Activated CD4-positive, alpha-beta T cell treated with anti-CD3 and anti-CD28 coated beads for 48 hours (primary cell): ENCODE measurements at regions not wholly inside any gene's neighbourhood (a gene's known extent, or its start where the extent isn't known, plus 50 kb on each side); places are given as distances from the start of the nearest gene placed in this dataset.

Experiments
- DNase-seq: peaks from one replicate; pipeline ENCODE4 v3.0.0-alpha.2; 2020

DNA sequence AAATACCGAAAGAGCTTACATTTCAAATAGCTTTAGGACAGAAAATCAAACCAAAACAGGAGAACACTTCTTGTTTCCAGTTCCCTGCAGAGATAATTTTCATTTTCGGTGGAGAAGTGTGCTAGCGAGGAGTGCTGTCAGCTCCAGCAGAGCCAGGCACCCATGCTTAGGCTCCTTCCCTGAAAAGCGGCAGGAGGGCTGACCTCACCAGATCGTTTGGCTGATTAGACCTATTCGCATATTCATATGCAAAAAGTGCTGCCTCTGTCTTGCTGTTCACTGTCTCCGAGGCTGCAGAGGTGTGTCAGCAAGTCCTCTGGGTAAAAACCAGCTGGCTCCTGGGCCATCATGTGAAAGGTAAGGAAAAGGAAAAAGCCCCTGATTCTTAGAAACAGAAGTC is 225.8 kb upstream of the COPS8 start:
- no peak for DNase-seq

DNA sequence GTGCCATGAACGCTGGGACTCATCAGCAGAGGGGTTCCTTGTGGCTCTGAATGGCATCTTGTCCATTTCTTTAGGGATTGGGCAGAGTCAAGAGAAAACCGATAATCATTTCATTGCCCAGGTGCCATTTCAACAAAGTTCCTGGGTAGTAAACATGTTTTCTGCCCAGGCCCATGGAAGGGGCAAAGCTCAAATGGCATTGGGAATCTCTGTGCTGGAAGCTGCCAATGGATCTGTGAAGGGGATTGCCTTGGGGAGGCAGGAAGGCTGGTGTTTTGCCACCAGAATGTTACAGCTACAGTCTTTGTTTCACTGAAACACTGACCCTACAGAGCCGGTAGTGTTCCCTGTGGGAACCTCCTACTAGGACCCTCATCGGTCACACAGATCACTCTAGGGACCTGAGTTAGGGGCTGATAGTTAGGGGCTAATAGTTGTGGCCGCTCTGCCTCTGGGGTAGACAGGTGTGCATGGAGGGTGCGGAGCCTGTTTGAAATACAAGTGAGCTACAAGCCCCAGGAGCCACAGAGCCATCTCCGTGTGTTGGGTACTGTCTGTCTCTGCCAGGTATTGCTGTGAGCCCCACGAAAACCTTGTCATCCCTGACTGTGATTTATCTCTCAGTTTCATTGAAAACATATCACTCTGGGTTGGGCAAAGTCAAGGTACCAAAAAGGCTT is 224.4 kb upstream of the COPS8 start:
- DNase-seq: no peak

DNA sequence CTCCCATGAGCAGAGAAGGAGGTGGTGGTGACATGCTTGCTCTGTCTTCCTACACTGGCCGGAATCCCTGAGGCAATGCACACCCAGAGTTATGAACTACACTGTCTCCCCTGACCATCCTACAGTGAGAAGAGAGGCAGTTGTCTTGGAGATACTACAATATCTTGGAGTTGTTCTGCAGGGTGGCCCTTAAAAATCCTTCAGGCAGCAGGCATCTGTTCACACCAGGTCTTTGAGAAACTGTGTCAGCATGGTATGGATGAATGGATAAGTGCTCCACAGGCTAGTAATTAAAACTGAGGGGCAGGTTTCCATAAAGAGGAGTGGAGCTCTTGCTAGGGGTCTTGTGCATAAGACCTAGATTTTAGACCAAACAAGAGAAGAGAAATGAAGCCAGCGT is 223.7 kb upstream of the COPS8 start:
- DNase-seq: no peak

DNA sequence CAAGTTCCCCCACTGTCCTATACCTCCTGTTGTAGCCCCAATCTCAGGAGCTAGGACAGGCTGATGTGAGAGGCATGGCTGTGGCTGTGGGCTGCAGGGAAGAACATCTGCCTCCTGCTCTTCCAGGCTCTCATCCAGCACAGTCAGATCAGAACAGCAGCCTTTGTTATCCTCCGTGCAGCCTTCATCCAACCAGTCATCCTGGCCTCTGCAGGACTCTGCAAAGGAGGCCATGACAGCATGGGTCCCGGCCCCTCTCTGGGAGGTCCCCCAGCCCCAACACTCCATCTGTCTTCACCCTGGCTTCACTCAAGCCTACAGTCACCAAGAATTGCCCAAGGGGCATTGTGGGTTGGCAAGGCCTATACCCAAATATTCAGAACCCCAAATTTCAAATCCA is 223.2 kb upstream of the COPS8 start:
- no peak for DNase-seq

DNA sequence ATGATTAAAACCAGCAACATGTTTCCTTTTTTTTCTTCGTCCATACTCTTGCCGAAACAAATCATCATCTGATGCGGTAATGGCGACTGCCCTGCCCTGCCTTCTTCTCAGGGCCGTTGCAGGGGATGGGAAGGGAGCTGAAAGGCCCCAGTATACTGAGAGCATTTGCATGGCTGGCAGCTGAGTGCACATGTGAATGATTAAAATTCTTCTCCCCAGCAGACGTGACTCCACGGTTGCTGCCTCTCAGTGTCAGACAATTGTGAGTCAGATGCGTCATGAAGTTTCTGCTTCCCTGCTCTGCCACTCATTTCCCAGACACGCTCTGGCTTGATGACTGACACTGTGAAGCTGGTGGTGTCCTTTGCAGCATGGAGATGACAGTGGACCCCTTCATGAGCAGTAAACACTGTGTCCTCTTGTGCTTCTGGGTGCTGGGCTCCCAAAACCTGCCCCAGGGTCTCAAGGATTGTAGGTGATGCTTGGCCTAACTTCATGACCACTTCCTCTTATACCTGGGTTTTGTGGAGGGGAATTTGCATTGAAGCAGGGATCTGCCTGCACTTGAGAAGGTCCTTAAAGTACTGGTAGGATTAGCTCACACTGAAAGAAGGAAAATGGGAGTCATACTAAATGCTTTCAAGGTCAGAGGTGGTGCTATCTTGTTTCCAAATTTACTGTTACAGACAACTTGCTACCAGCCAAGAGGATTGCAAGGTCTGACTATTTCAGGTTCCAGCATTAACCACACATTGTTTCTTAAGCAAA is 222.5 kb upstream of the COPS8 start:
- DNase-seq: no peak

DNA sequence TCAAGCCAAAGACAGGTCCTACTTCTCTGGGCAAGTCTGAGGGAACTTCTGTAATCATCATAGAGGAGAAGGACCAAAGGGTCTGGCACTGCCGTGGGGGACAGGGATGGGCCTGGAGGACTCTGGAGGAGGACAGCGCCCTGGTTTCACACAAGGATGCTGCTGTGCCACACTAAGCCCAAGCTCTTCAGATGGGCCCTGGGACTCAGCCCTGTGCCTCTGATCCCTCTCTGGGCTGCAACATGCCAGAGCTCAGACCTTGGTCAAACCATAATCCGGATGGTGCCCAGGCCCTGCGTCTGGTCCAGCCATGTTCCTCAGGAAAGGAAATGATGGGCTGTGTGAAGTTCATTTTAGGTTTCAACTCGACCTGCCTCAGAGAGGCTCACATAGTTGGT is 222.0 kb upstream of the COPS8 start:
- DNase-seq: no peak

DNA sequence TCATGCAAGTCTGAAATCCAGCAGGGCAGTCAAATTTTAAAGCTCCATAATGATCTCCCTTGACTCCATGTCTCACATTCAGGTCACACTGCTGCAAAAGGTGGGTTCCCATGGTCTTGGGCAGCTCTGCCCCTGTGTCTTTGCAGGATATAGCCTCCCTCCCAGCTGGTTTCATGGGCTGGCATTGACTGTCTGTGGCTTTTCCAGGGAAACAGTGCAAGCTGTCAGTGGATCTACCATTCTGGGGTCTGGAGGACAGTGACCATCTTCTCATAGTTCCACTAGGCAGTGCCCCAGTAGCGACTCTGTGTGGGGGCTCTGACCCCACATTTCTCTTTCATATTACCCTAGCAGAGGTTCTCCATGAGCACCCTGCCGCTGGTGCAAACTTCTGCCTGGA is 220.6 kb upstream of the COPS8 start:
- no peak for DNase-seq

DNA sequence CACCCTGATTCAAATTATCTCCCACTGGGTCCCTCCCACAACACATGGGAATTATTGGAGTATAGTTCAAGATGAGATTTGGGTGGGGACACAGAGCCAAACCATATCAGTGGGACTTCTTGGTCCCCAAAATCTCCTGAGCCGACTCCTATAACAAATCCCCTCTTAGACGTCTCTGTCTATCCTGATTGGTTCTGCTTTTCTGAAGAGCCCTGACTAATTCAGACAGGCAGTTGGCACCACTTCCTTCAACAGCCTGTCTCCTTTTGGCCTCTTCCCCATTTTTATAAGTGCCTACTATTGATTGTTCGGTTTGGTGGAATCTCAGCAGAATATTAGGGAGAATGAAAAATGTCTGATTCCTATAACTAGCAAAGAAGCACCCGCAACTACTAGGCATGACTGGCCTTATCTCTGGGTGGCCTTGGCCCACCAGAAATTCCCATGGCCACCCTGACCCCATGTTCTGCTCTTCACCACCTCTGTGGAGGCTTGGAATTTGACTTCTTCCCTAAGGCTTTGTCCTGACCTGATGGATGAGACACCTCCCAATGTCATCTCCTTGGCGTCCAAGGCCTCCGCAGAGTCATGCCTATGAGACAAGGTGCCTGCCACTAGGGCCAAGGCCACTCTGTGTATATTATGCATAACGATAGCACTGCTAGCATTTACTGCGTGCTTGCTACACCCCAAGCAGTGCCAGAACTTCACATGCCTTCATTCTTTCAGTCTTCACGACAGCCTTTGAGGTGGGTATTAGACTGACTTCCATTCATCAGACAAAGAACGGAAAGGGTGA is 218.9 kb upstream of the COPS8 start:
- no peak for DNase-seq

DNA sequence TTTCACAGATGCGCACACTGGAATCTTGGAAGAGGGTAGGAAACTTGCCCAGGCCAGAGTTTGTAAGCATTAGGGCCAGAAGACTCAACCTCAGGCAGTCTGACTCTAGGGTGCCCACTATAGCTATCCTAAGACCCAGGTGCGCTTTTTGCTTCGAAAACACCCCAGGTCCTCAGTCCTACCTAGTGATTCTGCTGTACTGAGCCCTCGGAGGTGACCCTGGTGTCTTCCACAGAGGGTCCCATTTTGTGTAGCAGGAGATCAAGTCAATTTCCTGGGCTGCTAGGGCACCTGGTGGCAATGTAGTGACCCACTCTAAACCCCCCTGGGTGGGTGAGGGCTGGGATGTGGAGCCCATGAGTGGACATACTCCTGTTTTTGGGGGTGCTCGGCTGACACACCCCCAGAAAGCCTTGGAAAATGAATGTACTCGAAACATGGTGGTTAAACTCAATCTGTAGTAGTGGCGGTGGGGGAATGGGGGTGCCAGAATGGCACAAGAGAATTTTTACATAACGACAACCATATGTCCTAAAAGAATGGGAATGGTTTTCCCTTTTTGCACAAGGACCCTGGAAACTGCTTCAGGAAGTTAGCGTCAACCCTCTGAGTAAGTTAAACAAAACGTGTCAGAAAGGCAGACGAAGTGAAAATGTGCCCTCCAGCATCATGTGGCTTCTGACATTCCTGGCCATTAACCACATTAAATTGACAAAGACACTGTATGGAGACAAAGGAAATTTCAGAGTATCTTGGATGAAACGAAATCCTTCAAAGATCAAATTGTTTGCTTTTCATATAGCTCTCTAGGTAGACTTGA is 218.0 kb upstream of the COPS8 start:
- DNase-seq: no peak

DNA sequence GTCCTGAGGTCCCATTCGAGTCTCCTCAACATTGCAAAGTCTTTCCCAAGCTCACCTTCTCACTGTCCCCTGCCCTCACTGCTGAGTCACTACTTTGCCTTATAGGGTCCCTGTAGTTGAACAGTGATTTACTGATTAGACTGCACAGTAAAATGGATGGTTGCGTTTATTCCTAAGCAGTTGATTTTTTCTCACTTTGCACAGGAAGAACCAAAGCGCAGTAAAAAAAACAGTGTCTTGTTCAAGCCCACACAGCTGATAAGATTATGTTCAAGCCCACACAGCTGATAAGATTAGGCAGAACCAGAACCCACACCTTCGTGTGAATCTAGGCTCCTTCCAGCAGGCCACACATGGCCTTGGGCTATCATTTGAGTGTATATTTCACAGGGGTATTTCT is 215.3 kb upstream of the COPS8 start:
- DNase-seq: no peak

DNA sequence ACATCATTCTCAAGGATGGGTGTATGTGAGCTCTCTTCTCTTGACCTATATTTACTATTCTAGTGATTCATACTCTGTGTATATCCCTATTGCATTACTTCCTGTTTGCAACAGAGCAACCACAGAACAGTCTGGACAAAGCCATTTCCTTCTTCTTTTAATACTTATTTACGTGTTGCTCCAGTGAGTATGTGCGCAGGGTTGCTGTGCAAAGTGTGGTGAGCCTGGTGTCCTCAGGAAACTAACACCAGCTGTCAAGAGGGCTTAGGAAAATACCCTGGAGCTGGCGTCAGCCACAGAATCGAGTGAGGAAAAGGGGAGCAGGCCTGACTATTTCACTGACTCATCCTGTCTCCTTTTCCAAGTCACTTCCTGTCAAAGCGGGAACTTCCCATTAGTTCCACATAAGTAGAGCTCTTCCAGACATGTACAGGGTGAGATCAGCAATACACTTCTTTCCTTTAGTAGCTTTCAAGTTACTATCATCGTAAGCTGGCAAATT is 214.1 kb upstream of the COPS8 start:
- DNase-seq: no peak

DNA sequence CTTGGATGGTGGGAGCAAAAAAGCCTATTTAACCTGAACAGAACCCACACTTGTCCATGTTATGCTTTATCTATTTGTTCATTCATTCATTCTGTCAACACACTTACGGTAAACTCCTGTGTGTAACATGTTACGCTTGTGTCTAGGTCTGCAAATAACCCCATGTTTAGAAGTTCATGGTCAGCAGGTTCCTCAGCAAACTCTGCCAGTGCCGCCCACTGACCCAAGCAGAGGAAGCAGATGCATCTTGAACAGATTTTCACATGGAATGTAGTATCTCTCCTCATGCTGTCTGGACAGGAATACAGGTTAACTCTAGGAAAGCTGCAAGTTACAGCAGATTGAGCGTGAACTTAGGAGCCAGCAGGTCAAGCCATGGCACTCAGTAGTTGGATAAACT is 213.7 kb upstream of the COPS8 start:
- no peak for DNase-seq

DNA sequence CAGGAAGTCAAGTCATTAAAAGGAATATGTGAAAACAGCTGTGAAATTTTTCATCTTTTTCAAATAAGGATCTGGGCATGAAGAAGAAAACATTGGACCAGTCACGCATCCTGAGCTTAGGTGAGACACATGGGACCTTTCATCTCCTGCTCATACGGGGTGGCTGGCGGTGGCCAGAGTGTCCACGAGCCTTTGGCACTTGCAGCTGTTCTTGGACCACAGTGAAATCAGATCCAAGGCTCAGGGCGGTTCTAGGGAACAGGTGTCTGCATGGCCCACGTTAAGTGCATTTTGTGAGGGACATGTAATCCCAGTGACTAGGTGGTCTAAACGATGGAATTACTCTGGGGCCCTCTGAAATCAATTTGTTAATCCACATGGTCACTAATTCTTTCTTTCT is 212.7 kb upstream of the COPS8 start:
- no peak for DNase-seq

DNA sequence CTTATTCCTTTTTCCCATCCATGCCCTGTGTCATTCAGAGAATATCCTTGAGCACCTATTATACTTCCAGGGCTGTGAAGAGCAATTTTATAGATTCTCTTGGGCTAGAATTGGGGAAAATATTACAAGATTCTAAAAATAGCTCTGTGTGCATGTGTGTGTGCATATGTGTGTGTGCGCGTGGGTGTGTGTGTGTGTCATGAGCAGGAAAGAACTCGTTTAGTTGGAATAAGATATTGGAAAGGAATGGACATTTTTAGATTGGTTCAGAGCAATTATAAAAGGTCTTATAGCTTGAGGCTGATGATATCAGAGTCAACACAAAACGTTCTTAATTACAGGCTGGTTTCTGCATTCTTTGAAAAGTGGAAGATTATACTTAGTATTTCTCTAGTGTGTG is 212.1 kb upstream of the COPS8 start:
- DNase-seq: no peak

DNA sequence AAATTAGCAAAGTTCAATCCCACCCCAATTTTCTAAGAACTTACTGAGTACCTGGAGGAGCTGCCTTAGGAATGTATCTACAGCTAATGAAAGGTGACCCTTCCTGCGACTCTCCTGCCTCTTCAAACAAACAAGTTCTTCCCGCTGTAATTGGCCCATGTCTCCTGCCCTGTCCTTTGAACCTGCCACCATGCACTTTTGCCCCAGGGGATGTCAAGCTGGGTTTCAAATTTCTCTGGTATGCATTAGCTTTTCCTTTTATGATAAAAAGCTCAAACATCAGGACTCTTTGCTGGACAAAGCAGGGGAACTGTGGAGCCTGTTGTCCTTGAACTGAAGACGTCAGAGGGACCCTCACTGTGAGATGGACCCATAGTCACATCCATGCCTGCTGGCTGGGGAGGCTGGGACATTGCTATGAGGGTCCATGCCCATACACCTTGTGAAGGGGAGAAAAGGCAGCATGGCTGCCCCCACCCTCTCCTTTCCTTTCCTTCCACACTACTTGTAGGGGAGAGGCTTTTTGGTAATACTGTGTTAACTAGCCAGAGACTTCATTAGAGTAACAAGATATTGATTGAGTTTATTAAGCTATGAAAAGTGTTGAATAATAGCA is 210.7 kb upstream of the COPS8 start:
- DNase-seq: no peak

DNA sequence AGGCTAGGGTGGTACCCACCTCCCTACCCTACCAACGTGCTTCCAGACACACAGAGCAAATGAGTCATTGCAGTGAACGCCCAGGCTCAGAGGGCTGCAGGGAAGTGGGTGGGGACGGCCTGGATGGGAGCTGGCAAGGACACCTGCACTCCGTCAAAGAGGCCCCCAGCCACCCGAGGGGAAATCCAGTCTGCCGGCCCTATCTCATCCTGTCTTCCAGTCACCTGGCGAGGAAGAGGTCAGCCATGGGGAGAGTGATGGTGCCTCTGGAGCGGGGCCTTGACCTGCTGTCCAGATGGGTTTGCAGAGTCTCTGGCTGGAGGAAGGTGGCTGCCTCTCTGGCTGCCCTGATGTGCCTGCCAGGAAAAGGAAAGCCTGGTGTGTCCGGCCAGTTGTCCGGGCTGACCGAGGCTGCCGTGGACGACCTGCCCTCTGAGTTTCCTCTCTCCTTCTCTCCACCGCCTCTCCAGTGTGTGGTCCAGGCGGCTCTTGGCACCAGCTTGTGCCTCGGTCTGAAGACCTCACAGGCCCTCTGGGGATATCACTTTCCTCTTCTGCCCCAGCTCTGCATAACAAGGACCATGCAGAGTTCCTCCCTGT is 209.7 kb upstream of the COPS8 start:
- DNase-seq: no peak

DNA sequence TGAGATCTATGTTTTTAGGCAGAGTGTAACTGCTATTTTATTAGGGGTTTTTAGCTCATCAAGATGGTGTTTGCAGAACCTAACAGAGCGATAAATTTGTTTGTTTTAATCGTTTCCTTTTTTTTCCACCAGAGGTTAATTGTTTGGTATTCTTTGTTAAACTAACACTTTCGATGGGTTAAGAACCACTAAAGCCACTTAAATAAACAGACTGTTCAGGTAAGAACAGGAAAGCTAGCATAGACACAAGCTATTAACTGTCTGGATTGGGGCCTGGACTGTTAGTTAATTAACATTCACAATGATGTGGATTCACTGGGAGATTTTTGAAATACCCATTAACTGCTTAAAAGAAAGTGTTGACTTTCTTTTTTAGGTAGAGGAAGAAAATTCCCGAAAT is 209.0 kb upstream of the COPS8 start:
- no peak for DNase-seq

DNA sequence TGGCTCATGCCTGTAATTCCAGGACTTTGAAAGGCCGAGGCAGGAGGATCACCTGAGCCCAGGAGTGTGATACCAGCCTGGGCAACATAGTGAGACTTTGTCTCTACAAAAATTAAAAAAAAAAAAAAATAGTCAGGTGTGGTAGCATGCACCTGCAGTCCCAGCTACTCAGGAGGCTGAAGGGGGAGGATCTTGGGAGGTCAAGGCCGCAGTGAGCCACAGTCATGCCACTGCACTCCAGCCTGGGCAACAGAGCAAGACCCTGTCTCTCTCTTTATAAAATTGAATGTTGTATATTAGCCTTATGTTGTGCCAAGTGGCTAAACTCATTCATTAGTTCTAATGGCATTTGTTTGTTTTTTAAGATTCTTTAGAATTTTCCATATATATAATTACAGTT is 207.7 kb upstream of the COPS8 start:
- DNase-seq: no peak

DNA sequence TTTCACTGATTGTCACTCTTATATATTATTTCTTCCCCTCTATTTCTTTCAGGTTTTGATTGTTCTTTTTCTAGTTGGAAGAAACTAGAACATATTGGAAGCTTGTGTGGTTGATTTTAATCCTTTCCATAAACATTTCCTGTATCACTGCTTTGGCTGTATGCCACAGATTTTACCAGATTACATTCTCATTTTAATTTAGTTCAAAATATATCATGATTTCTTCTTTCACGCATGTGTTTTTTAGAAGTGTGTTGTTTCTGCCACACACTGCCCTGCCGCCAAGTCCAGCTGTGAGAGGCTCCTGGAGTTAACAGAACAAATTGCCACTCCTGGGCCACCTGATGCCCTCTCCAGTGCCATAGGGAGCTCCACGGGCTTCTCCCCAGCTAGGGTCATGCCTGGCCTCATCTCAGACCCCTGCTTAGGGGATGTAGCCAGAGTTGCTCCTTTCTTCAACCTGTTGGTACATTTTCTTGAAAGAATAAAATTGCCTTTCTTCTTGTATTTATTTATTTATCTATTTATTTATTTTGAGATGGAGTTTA is 206.2 kb upstream of the COPS8 start:
- no peak for DNase-seq

DNA sequence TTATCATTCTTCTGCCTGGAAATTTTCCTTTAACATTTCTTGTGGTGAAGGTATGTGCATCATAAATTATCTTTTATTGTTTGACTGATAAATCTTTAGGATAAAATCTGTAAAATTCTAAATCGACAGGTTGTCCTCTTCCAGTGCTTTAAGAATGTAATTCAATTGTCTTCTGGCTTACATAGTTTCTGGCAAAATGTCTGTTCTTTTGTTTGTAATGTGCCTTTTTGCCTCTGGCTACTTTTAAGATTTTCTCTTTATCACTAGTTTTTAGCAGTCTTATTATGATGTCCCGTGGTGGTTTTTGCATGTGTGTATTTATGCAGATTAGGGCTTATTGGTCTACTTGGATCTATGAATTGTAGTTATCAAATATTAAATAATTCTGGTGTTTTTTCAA is 203.6 kb upstream of the COPS8 start:
- DNase-seq: no peak

DNA sequence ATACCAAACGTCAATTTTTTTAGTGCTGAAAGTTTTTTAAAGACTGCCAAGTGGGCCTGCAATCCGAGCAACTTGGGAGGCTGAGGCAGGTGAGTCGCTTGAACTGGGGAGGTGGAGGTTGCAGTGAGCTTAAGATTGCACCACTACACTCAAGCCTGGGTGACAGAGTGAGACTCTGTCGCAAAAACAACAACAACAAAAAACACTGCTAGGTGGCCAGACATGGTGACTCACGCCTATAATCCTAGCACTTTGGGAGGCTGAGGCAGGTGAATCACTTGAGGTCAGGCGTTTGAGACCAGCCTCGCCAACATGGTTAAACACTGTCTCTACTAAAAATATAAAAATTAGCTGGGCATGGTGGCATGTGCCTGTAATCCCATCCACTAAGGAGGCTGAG is 202.8 kb upstream of the COPS8 start:
- no peak for DNase-seq

DNA sequence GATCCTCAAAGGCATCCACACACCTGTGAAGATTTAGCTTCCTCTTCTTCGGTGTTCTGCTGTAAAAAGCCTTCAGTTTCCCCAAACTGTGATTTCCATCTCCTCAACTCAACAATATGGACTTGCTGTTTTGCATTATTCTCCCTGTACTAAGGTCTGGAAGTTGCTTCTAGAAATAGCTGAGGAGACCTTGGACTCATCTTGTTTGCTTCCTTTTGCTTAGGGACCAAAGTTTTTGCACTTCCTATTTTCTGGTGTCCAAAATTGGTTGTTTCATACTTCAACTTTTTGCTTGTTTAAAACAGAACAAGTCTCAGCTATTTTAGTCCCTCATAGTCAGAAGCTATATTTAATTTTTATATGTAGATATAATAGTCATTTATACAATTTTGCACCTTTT is 201.9 kb upstream of the COPS8 start:
- DNase-seq: no peak
